HL-60/S4 treated with retinoic acid at 250 ng/mL for 4 days and 3 days (cell line): ENCODE measurements at regions not wholly inside any gene's neighbourhood (a gene's known extent, or its start where the extent isn't known, plus 50 kb on each side); places are given as distances from the start of the nearest gene placed in this dataset.
"Not testable (repeated sequence)": the region's sequence is repeated elsewhere in the genome, so short reads cannot be mapped to it uniquely, and the experiment has no call there.

ENCODE experiments used
- in situ Hi-C: fragments of 300-500 bp; cut with MboI; formaldehyde crosslinking; loops from 2 replicates; pipeline ENCODE4 v1.7.0; 2022; ENCODE audit warnings: low sequenced_read_pairs

DNA sequence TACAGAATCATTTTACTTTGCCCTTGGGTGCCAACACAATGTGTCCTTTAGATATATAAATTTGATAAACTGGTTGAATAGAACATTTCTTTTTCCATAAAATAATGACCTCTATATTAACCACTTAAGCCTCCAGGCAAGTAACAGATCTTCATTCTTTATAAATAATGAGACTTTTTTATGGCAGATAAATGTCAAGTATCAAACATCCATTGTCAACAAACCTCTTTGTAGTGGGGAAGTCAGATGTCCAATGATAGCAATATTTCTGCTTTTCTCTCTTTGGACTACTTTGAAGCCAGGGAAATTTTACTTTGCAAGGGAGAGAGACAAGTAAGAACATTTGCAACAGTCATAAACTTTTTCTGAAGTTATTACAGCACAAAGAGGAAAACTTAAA, 841.2 kb downstream of the CDH8 start:
- in situ Hi-C loops: no loop called here

DNA sequence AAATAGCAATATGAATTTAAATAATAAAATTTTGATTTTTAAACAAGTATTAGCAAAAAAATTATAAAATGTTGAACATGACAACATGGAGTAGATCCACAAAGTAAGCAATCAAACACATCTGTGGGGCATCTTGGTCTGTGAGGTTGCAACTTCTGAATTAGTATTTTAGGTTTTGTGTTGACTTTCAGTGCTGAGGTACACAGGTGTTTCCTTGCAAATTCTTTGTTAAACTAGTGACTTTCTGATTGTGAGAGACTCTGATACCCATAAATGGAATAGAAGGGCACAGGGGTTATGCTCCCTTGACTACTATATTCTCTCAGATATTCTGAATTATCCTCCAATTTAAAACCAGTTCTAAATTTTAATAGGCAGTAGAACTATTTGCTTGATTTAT, 841.7 kb downstream of the CDH8 start:
- in situ Hi-C loops: no loop called here

DNA sequence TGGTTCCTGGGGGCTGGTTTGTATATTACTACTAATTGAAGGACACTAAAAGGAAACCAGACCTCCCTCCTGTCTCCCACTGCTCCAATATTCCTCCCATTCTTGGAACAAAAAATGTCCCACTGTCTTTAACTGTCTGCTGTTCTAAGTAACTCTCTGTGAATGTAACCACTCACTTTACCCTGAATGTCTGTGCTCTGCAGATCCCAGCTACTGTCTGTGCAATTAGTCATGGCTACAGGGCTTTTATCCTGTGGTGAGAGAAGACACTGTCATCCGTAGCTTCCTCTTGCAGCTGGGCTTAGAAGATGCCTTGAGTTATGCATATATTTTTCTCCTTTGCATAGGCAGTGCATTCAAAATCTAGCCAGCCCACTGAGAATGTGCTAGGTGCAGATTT, 853.8 kb downstream of the CDH8 start:
- in situ Hi-C loops: no loop called here

DNA sequence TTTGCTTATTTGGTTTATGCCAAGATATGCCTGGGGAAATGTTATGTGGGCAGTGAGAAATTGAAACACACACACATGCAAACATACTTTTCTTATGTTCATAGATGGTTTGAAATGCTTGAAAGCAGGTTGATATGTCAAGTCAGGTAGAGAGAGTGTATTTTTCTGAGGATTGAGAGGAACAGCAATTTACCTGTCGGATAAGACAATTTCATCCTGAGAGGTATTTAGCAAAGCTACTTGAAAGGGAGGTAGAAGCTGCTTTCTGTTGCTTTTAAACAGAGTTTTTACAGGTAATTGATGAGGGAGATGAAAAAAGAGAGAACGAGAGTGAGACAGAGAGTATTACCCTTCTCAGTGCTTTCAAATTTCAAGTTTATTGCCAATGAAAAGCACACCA, 854.3 kb downstream of the CDH8 start:
- in situ Hi-C loops: no loop called here

GRCh38 chr16:61179561-61179960, 856.7 kb downstream of the CDH8 start:
- in situ Hi-C loops: no loop called here

DNA sequence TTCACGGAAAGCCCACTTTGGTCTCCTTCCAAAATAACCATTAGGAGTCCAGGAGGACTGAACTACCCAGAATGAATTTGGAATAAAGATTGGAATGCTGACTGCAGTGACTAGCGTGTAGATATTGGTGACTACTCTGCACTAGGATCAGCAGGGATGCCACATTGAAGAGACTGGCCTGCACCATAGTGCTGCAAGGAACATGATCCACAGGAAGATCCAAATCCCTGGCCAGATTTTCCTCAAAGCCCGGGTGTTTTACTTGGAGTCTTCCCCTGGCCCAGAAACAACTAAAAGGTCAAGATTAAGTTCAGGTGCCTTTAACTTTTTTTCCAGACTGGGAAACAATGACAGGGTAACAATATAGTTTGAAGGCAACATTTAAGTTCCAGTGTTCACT, 870.4 kb downstream of the CDH8 start:
- in situ Hi-C loops: no loop called here

DNA sequence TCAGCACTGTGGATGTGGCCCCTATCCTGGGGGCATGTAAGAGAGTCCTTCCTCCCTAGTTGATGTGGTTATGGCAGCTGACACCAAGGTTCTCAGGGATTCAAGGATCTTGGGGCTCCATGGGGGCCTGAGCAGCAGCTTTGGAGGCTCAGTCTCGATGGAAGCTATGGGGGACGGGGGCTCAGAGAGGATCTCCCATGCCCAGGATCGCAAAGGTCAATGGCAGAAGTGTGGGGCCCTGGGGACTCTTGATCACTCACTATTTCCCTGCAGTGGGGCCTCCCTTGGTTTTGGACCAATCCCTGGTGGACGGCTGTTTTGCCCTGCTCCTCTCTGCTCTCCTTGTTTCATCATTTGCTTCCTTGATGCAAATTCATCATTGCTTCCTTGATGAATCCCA, 885.9 kb downstream of the CDH8 start:
- in situ Hi-C loops: no loop called here

GRCh38 chr16:61149709-61150108, 886.5 kb downstream of the CDH8 start:
- in situ Hi-C loops: no loop called here

- in situ Hi-C loops: no loop called here
Measured at GRCh38 chr16:61148930-61149329, 887.3 kb downstream of the CDH8 start.

- in situ Hi-C loops: no loop called here
Measured at GRCh38 chr16:61146429-61146828, 889.8 kb downstream of the CDH8 start.

GRCh38 chr16:61131447-61131846, 904.8 kb downstream of the CDH8 start:
- in situ Hi-C loops: no loop called here

- in situ Hi-C loops: no loop called here
Measured at GRCh38 chr16:61128545-61129323, 907.5 kb downstream of the CDH8 start.

DNA sequence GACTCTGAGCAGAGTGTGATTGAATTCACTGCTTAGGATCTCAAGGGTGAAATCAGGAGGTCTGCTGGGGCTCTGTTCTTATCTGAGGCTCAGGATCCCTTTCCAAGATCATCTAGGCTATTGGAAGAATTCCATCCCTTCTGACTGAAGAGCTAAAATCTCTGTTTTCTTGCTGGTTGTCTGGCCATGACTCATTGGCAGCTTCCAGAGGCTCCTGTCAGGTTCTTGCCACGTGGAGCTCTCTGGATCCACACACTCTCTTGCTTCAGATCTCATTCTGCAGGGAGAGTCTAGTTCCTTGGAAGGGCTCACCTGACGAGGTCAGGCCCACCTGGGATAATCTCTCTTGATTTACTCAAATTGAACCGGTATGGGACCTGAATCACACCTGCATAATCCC, 930.7 kb downstream of the CDH8 start:
- in situ Hi-C loops: no loop called here

DNA sequence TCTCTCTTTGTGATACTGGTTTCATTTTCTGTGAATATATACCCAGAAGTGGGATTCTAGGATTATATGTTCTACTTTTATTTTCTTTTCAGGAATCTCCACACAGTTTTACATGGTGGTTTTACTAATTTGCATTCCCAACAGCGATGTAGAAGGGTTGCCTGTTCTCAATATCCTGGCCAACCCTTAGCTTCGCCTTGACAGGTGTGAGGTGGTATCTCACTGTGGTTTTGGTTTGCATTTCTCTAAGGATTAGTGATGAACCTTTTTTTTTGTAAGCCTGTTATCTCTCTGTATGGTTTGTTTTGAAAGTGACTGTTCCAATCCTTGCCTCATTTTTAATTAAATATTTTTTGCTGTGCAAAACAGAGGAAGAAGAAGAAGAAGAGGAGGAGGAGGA, 937.7 kb downstream of the CDH8 start:
- in situ Hi-C loops: no loop called here

DNA sequence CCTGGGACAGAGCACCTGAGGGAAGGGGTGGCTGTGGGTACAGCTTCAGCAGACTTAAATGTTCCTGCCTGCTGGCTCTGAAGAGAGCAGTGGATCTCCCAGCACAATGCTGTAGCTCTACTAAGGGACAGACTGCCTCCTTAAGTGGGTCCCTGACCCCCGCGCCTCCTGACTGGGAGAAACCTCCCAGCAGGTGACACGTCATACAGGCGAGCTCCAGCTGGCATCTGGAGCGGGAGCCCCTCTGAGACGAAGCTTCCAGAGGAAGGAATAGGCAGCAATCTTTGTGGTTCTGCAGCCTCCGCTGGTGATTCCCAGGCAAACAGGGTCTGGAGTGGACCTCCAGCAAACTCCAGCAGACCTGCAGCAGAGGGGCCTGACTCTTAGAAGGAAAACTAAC, 944.9 kb downstream of the CDH8 start:
- in situ Hi-C loops: not testable (repeated sequence)

DNA sequence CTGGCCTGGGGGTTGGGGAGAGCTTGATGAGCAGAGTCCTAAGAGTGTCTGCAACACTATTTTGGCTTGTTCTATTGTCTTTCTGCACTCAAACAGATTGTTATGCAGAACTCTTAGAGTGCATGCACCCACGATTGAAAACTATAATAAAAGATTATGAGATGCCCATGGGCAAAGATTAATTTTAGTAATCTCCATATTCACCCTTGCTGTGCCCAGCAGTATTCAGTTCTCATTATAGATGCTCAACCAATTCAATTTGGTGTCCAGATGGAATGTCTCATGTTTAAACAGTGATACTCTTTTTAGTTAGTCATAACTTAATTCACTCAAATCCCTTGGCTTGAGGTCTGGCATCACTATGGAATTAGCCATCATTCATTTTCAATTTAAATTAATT, 952.5 kb downstream of the CDH8 start:
- in situ Hi-C loops: no loop called here

DNA sequence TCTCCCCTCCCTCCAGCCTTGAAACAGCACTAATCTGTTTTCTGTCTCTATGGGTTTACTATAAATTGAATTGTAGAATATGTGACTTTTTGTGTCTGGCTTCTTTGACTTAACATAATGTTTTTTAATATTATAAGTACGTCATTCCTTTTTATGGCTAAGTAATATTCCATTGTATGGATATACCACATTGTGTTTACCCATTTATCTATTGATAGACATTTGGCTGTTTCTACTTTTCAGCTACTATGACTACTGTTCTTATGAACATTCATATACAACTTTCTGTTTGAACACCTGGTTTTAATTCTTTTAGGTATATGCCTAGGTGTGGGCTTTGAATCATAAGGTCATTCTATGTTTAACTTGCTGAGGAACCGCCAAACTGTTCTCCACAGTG, 961.9 kb downstream of the CDH8 start:
- in situ Hi-C loops: no loop called here

DNA sequence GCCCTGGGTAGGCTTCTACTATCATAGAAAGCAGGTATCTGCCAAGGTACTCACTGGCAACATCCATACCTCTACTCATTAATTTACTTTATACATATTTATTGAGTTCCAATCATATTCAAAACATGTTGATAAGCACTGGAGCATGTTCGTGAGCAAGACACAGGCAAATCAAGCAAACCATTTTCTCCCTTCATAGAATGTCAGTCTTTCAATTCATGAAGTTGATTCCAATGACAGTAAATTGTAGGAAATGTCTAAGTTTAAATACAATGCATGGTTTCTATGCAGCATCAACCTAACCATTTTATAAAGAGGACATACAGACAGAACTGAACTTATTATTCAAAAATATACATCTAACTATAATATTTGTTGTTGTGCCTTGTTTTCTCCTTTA, 978.6 kb downstream of the CDH8 start:
- in situ Hi-C loops: no loop called here

DNA sequence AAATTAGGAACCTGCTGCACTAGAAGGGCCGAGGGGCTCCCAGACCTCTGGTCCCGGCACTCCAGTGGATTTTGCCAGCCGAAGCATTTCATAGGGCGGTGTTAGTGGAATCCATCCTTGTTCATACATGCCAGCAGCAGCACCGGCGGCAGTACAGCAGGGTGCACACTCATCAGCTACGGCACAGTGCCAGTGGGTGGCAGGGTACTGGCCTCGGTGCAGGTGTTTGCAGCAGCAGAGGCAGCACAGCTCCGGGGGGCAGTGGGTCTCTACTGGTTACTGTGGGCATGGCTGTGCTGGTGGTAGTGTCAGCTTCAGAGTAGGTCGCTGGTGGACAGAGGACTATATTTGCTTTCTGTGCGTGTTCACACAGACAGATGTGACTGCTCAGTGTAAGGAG, 985.7 kb downstream of the CDH8 start:
- in situ Hi-C loops: no loop called here

- in situ Hi-C loops: no loop called here
Measured at GRCh38 chr16:61045931-61046330, 990.3 kb downstream of the CDH8 start.

DNA sequence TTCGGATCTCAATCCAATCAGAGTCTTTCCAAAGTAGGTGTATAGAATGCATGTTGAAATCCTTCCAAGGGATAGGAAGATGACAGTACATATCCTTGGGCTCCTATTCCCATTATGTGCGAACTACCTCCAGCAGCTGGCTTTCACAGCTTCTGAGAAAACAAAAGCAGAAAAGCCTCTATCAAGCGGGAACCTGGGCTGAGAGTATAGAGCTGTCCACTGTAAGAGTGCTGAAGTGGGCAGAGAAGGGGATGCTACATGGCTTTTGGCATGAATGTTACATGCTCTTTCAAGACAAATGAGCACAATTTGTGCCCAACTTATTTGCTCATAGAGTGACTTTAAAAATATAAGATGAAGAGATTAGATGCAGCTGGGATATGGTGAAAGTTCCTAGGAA, 993.5 kb downstream of the CDH8 start:
- in situ Hi-C loops: no loop called here

GRCh38 chr16:61030616-61031015, 1005.6 kb downstream of the CDH8 start:
- in situ Hi-C loops: no loop called here

GRCh38 chr16:61024180-61024900, 1011.9 kb downstream of the CDH8 start:
- in situ Hi-C loops: no loop called here
